GM12864 (cell line): ENCODE measurements at regions not wholly inside any gene's neighbourhood (a gene's known extent, or its start where the extent isn't known, plus 50 kb on each side); places are given as distances from the start of the nearest gene placed in this dataset.

ENCODE experiments used
- DNase-seq: peaks from one replicate; pipeline ENCODE4 v3.0.0-alpha.2; 2011; ENCODE audit warnings: low read depth
- H3K4me3 ChIP-seq: 2 replicates; pipeline ENCODE4 v1.5.1; 2011; ENCODE audit warnings: mild to moderate bottlenecking, low read depth, low read length, control low read depth
- CTCF ChIP-seq: IDR thresholded peaks from 2 replicates; pipeline ENCODE4 v1.5.1; 2011; ENCODE audit warnings: low read depth, mild to moderate bottlenecking, moderate library complexity, low read length, control low read depth, inconsistent platforms; ENCODE audit errors: missing control alignments

- no peak for TF ChIP-seq CTCF
- DNase-seq = no peak
- no peak overlapping the region for H3K4me3 ChIP-seq
Measured at GRCh38 chr10:46232084-46232483, 54.7 kb upstream of the ANTXRL start.

- H3K4me3 ChIP-seq = no peak overlapping the region
- TF ChIP-seq CTCF = no peak
- no peak for DNase-seq
Measured at GRCh38 chr10:46232666-46233065, 54.1 kb upstream of the ANTXRL start.

GRCh38 chr10:46233181-46233580 is 53.6 kb upstream of the ANTXRL start:
- TF ChIP-seq CTCF = no peak
- no peak for DNase-seq
- H3K4me3 ChIP-seq = no peak overlapping the region

GRCh38 chr10:46234026-46234425 is 52.8 kb upstream of the ANTXRL start:
- no peak overlapping the region for H3K4me3 ChIP-seq
- no peak for TF ChIP-seq CTCF
- no peak for DNase-seq

- H3K4me3 ChIP-seq = no peak overlapping the region
- TF ChIP-seq CTCF = no peak
- DNase-seq = no peak
Measured at GRCh38 chr10:46234431-46235060, 52.3 kb upstream of the ANTXRL start.

- TF ChIP-seq CTCF = no peak
- DNase-seq = no peak
Measured at GRCh38 chr10:46235705-46236545, 50.9 kb upstream of the ANTXRL start.

GRCh38 chr10:46236546-46236887 is 50.3 kb upstream of the ANTXRL start:
- no peak for TF ChIP-seq CTCF
- no peak for DNase-seq
- H3K4me3 ChIP-seq = no peak overlapping the region

More at GRCh38 chr10:46235705-46236545, 50.9 kb upstream of the ANTXRL start:
- no peak overlapping the region for H3K4me3 ChIP-seq
